ES-I3 (cell line): ENCODE measurements at regions not wholly inside any gene's neighbourhood (a gene's known extent, or its start where the extent isn't known, plus 50 kb on each side); places are given as distances from the start of the nearest gene placed in this dataset.

ENCODE experiments used
- H3K36me3 ChIP-seq: 2 replicates; pipeline ENCODE4 v1.6.1; 2013; ENCODE audit warnings: mild to moderate bottlenecking, low read length, control low read depth, moderate library complexity; ENCODE audit not compliant: insufficient read depth
- H3K4me1 ChIP-seq: 2 replicates; pipeline ENCODE4 v1.6.1; 2013; ENCODE audit warnings: mild to moderate bottlenecking, control low read depth, low read length; ENCODE audit not compliant: insufficient read depth
- H3K9ac ChIP-seq: 2 replicates; pipeline ENCODE4 v1.6.1; 2013; ENCODE audit warnings: low read depth, mild to moderate bottlenecking, low read length, moderate library complexity
- H3K9me3 ChIP-seq: 2 replicates; pipeline ENCODE4 v1.6.1; 2013; ENCODE audit warnings: mild to moderate bottlenecking, low read length, moderate library complexity; ENCODE audit not compliant: control insufficient read depth, insufficient read depth

DNA sequence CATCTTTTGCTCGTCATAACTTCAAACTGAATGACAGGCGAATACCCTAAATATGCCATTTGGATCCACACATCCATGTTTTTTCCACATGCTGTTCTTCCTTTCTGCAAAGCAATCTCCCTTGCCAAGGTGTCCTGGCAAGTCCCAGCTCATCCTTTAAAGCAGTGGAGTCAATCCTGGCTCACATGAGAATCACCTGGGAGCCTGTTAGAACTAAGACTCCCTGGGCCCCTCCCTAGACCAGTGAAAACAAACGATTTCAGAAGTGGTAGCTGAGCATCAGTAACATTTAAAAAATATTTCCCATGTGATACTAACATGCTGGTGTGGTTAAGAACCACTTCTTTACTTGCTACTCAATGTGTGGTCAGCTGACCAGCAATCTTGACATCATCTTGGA is 50.6 kb upstream of the PARD3B start:
- Histone ChIP-seq H3K4me1 (no peaks in the 10 kb centered on the region), H3K36me3 (no peaks in the 10 kb centered on the region), H3K9ac (no peak overlapping the region), H3K9me3 (no peaks in the 10 kb centered on the region)

DNA sequence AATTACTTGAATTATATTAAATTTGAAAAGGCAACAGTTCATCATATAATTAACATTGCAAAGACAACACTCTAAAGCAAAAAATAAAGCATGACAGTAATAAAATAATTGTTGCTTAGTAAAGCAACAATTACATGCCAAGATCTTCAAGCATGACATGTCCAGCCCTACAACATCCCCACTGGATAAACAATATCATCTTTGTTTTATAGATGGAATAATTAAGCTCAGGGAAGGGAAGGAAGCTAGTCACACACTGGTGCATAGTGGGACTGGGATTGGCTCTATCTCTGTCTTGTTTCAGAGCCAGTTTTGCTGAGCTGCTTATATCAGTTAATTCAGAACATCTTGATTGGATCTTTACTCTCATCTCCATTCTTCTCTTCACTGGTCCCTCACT is 49.9 kb upstream of the PARD3B start:
- H3K9ac ChIP-seq: no peak overlapping the region
- H3K9me3 ChIP-seq: no peaks in the 10 kb centered on the region
- no peaks in the 10 kb centered on the region for H3K36me3 ChIP-seq
- H3K4me1 ChIP-seq: no peaks in the 10 kb centered on the region
